ENCODE measurements at regions not wholly inside any gene's neighbourhood (a gene's known extent, or its start where the extent isn't known, plus 50 kb on each side); places are given as distances from the start of the nearest gene placed in this dataset.

DNA sequence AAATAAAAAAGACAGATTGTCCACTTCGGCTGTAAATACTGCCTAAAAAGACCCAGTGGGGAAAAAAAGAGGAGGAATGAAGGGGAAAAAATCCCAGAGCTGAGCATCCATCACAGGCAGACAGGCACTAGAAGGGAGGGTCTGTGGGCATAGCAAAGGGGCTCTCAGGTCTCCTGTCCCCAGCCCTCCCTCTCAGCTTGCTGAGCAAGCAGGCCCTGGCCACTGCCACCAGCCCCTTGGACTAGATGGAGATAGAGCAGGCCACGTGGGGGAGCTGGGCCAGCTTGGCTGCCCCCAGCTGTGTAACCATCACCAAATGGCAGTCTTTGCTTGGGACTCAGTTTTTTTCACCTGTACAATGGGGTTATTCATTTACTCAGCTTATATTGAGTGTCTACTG lies 141.6 kb upstream of the UNC5B start:
- H3K27ac ChIP-seq (replicated peaks in 1 of 4): no peak overlapping the region

DNA sequence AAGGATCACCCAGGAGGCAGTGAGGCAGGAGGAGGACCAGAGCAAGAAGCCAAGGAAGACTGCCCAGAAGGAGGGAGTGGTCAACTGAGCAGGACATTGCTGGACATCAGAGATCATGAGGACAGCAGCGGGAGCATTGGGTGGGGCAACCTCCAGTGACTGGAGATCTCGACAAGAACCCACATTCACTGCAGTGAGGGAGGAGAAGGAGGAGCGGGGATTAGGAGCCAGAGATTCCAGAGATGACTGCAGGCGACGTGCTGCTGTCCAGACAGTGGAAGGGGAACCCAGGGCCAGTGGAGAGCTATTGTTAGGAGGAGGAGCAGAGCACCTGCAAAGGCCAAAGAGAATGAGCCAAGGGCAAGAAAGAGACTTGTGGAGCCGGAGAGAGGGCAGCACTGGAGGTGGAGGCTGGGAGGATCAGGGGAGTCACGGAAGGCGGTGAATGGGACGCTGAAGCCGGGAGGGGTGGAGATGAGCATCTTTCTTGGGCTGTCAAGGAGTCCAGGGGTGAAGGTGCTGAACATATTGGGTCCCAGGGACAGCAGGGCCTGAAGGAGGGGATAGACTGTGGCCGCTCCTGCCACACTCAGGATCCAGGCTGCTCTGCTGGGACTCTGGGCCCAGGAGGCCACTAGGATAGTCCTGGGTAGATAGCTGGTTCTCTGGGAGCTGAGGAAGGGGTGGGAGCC lies 140.1 kb upstream of the UNC5B start:
- intact Hi-C loops (cut with DNase I): no loop called here
- Histone ChIP-seq H3K4me3 (no peak overlapping the region), H3K4me1 (peaks cover 0 to 9% (median 3%) of the 10 kb centered on the region in 4 donors), H3K27ac (replicated peaks in 1 of 4) (no peak overlapping the region), H3K36me3 (no peaks in the 10 kb centered on the region), H3K9me3 (no peaks in the 10 kb centered on the region), H3K27me3 (peaks cover 0 to 4% (median 0%) of the 10 kb centered on the region in 4 donors)
- DNase-seq (ENCODE audit: extremely low spot score): no peak
- 87% methylated on average over 11 of the region's 11 CpGs for WGBS
- no peak for TF ChIP-seq POLR2AphosphoS5 (IDR thresholded peaks at IDR 0.05)
- TF ChIP-seq, protein P1, sequence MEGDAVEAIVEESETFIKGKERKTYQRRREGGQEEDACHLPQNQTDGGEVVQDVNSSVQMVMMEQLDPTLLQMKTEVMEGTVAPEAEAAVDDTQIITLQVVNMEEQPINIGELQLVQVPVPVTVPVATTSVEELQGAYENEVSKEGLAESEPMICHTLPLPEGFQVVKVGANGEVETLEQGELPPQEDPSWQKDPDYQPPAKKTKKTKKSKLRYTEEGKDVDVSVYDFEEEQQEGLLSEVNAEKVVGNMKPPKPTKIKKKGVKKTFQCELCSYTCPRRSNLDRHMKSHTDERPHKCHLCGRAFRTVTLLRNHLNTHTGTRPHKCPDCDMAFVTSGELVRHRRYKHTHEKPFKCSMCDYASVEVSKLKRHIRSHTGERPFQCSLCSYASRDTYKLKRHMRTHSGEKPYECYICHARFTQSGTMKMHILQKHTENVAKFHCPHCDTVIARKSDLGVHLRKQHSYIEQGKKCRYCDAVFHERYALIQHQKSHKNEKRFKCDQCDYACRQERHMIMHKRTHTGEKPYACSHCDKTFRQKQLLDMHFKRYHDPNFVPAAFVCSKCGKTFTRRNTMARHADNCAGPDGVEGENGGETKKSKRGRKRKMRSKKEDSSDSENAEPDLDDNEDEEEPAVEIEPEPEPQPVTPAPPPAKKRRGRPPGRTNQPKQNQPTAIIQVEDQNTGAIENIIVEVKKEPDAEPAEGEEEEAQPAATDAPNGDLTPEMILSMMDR (IDR thresholded peaks at IDR 0.05): no peak
- TF ChIP-seq EP300 (IDR thresholded peaks at IDR 0.05): no peak
- TF ChIP-seq POLR2A (IDR thresholded peaks at IDR 0.05; ENCODE audit: low read depth): no peak

More for the DNA sequence above, 141.6 kb upstream of the UNC5B start:
- Histone ChIP-seq H3K4me1 (peaks cover 0 to 10% (median 3%) of the 10 kb centered on the region in 4 donors), H3K4me3 (no peak overlapping the region), H3K9me3 (no peaks in the 10 kb centered on the region), H3K36me3 (no peaks in the 10 kb centered on the region), H3K27me3 (no peaks in the 10 kb centered on the region)
- intact Hi-C loops (cut with DNase I): no loop called here
- DNase-seq (ENCODE audit: extremely low spot score): no peak
- TF ChIP-seq EP300 (IDR thresholded peaks at IDR 0.05): no peak
- TF ChIP-seq POLR2AphosphoS5 (IDR thresholded peaks at IDR 0.05): no peak
- TF ChIP-seq, protein P1 (IDR thresholded peaks at IDR 0.05): no peak
- TF ChIP-seq POLR2A (IDR thresholded peaks at IDR 0.05; ENCODE audit: low read depth): no peak
- WGBS: 61% methylated on average over 2 of the region's 2 CpGs

GRCh38 chr10:71072823-71073210 lies 139.6 kb upstream of the UNC5B start:
- H3K4me3 ChIP-seq: no peak overlapping the region
- H3K27ac ChIP-seq (replicated peaks in 1 of 4): no peak overlapping the region
- DNase-seq (ENCODE audit: extremely low spot score): no peak
- TF ChIP-seq POLR2AphosphoS5 (IDR thresholded peaks at IDR 0.05) (no peak), EP300 (IDR thresholded peaks at IDR 0.05) (no peak), POLR2A (IDR thresholded peaks at IDR 0.05; ENCODE audit: low read depth) (no peak)
- TF ChIP-seq, protein P1 (IDR thresholded peaks at IDR 0.05): no peak
- peaks cover 0 to 4% (median 0%) of the 10 kb centered on the region in 4 donors for H3K27me3 ChIP-seq
- H3K36me3 ChIP-seq: no peaks in the 10 kb centered on the region
- peaks cover 0 to 6% (median 3%) of the 10 kb centered on the region in 4 donors for H3K4me1 ChIP-seq
- 70% methylated on average over 2 of the region's 5 CpGs for WGBS
- no peaks in the 10 kb centered on the region for H3K9me3 ChIP-seq
- intact Hi-C loops (cut with DNase I): no loop called here

- H3K27ac ChIP-seq (replicated peaks in 1 of 4): no peak overlapping the region
- H3K4me3 ChIP-seq: no peak overlapping the region
- TF ChIP-seq POLR2A (IDR thresholded peaks at IDR 0.05; ENCODE audit: low read depth): no peak
- TF ChIP-seq POLR2AphosphoS5 (IDR thresholded peaks at IDR 0.05): no peak
- no peak for TF ChIP-seq EP300 (IDR thresholded peaks at IDR 0.05)
- TF ChIP-seq, protein P1 (IDR thresholded peaks at IDR 0.05): no peak
- H3K36me3 ChIP-seq: no peaks in the 10 kb centered on the region
- intact Hi-C loops (cut with DNase I): no loop called here
- peaks cover 0 to 4% (median 0%) of the 10 kb centered on the region in 4 donors for H3K27me3 ChIP-seq
- H3K4me1 ChIP-seq: peaks cover 0 to 6% (median 3%) of the 10 kb centered on the region in 4 donors
- DNase-seq (ENCODE audit: extremely low spot score): no peak
- no peaks in the 10 kb centered on the region for H3K9me3 ChIP-seq
- 84% methylated on average over 10 of the region's 12 CpGs for WGBS
Observed at GRCh38 chr10:71073451-71074175, 138.8 kb upstream of the UNC5B start.
